Sigmoid colon (tissue), 4 donors: ENCODE measurements at regions not wholly inside any gene's neighbourhood (a gene's known extent, or its start where the extent isn't known, plus 50 kb on each side); places are given as distances from the start of the nearest gene placed in this dataset.

Experiments
- CTCF ChIP-seq, 4 experiments: fragments of 450-650 bp in 3 of 4; fragments of 200-600 bp in 1 of 4; IDR thresholded peaks; one replicate each; pipeline ENCODE4 v1.5.1; 2016 to 2019; ENCODE audit warnings: antibody characterized with exemption in 4 of 4, mild to moderate bottlenecking in 3 of 4, moderate library complexity in 2 of 4
- POLR2A ChIP-seq, 2 donors: fragments of 450-650 bp; IDR thresholded peaks; one replicate each; pipeline ENCODE4 v1.6.1; 2016; ENCODE audit warnings: antibody characterized with exemption in 2 of 2, mild to moderate bottlenecking in 2 of 2, moderate library complexity in 2 of 2
- POLR2AphosphoS5 ChIP-seq, 4 donors: sonication (generic); formaldehyde crosslinking; IDR thresholded peaks; one replicate each; pipeline ENCODE4 v1.6.1; 2017; ENCODE audit warnings: antibody characterized with exemption in 4 of 4

- TF ChIP-seq POLR2AphosphoS5 (IDR thresholded peaks at IDR 0.05): no peak
- TF ChIP-seq CTCF (IDR thresholded peaks at IDR 0.05): no peak
- no peak for TF ChIP-seq POLR2A (IDR thresholded peaks at IDR 0.05)
Measured at GRCh38 chr1:233479110-233479890, 134.6 kb upstream of the KCNK1 start.
